NCI-H187 (cell line): ENCODE measurements at regions not wholly inside any gene's neighbourhood (a gene's known extent, or its start where the extent isn't known, plus 50 kb on each side); places are given as distances from the start of the nearest gene placed in this dataset.

Source experiments
- DNase-seq, 2 experiments: peaks; one replicate each; lab custom pipeline; 2025; lab: John Stamatoyannopoulos, UW

DNA sequence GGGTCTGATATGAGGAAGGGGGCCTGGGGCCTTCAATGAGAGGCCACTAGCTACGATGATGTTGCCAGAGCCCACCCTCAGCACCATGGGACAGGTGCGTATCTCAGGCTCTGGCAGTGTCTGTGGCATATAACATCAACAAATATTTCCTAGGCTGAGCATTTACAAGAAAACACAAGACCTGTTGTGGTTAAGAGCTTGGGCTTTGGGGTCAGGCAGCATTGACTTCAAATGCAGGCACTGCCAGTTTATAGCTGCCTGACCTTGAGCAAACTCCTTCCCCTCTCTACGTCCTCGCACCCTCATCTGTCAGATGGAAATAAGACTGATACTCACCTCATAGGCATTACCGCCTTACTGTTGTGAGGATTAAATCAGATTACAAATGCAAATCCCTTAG lies 156.0 kb downstream of the KATNAL1 start:
- no peak for DNase-seq

DNA sequence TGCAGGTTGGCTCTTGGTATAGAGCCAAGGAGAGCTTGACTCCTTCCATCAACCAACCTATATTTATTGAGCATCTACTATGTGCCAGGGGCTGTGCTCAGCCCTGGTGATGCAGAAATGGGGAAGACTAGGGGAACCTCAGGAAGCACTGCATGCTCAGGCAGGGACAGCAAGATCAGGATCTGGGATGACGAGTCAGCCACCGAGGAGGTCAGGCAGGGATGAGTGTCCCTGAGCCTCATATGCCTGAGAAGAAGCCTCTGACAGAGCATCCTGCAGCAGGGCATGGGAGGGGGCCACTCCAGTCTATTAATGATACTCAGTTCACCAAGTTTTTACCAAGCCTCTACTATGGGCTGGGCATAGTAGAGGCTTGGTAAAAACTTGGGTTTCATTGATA lies 158.1 kb downstream of the KATNAL1 start:
- DNase-seq: no peak

GRCh38 chr13:30148786-30149185 lies 158.6 kb downstream of the KATNAL1 start:
- DNase-seq: no peak

DNA sequence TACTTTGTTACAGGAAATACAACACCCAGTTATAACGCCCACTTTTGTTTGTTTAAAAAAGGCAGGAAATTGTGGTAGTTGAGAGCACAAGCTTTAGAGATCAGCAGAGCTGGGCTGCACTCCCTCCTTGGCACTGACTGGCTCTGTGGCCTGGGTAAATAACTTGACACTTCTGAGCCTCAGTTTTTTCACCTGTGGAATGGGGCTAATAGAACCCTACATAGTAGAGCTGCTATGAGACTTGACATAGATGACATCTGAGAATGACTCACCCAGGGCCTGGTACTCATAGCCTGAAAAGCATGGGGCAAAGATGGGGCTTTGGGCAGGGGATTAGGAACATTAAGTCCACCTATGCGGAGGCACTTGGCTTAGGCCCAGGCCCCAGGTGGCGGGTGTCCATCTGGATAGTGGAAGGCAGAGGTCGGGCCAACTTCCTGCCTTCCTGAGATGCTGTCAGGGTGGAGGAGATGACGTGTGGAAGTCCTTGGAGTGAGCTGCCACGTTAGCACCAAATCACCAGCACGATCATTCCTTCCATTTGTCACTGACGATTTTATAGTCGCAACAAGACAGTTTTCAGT lies 159.1 kb downstream of the KATNAL1 start:
- DNase-seq: no peak

DNA sequence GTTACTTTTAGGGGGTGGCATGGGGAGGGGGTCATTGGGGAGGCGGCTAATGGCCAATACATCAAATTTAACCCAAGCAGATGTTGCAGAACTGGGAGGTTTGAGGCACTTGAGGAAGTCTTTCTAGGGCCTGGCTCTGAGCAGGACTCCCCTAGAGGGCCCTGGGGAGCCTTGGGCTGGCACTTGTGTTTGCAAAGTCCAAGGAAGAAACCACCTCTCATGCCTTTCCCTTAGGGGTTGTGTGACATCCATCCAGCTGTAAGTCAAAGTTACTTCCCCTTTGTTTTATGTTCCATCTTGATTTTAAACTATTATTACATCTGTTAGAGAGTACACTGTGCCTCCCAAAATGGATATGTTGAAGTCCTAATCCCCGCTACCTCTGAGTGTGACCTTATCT lies 159.9 kb downstream of the KATNAL1 start:
- DNase-seq: no peak

DNA sequence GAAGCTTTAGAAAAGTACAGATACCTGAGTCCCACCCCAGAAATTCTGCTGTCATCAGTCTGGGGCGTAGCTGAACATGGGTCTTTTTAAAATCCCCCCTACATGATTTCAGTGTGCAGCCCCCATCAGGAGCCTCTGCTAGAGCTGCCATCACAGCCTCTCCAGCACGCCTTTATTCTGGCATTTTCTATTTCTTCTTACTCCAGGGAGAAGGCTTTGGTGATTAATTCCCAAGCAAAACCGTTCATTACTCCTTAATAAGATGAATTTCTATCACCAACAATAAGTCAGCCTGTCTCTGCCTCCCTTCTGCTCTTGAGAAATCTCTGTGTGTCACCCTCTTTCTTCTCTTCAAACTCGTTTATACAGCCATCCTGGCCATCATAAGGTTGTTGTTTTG lies 160.3 kb downstream of the KATNAL1 start:
- DNase-seq: no peak

GRCh38 chr13:30145709-30146367 lies 161.5 kb downstream of the KATNAL1 start:
- DNase-seq: no peak

GRCh38 chr13:30143666-30144400 lies 163.5 kb downstream of the KATNAL1 start:
- no peak for DNase-seq

DNA sequence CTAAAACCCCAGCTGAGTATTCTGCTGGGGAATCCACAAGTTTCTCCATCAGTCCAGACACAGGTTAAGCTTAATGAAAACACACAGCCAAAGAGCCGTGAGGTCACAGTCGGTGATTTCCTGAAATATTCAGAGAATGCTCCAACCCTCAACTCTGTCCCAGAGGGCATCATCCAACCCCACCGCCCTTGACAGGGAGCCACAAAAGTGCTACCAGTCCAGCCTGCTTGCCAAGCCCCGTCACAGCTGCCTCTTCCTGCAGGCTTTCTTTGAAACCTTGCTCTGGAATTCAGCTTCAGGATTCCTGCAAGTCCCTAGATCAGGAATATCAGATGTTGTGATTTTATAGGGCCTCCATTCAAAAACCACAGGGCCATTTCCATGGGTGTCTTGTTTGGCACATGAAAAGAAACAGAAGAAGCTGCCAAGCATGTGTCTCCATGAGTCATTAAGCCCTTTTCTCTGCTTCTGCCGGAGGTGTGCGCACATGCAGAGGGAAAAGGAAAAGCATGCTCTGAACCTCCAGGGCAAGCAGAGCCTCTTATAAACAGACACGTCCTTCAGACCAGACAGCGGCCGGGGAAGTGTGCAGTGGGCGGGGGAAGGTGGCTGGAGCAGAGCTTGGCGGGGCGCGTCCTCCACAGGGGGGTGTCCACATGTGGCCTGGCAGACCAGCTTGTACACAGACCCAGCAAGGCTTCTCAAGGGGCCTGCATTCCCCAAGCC lies 164.7 kb downstream of the KATNAL1 start:
- DNase-seq: no peak

- no peak for DNase-seq
Measured at GRCh38 chr13:30141775-30142485, 165.4 kb downstream of the KATNAL1 start.

DNA sequence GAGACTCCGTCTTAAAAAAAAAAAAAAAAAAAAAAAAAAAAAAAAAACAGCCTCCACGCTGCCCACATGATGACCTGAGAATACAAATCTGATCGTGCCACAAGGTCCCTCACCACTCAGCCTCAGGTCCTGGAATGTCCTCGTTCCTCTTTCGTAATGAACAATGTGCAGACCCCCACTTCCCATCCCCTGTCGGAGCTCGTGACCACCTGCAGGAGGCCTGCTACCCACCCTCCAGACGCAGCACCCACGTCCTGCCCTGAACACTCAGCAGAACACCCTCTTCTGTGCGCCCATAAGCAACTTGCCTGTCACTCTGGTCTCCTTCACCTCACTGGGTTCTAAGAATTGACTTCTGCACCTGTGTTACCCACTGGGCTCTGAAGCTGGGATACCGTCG lies 166.4 kb downstream of the KATNAL1 start:
- no peak for DNase-seq

GRCh38 chr13:30138511-30138910 lies 168.8 kb downstream of the KATNAL1 start:
- DNase-seq: no peak

GRCh38 chr13:30135868-30136267 lies 171.5 kb downstream of the KATNAL1 start:
- no peak for DNase-seq

DNA sequence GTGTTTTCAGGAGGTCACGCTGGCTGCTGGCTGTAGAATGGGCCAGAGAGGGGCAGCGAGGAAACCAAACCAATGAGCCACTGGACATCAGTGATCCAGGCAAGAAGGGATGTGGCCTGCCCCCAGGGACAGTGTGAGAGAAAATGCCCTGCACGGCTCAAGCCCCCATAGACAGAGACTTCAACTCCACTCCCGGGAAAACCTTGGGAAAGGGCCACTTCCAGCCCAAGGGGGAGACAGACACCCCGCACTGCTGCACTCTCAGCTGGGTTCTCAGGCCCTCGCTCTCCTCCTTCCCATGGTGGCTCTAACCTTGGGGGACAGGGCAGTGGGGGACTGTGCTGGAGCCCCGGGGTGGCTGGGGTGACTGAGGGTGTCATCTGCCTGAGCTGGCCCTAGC lies 172.0 kb downstream of the KATNAL1 start:
- DNase-seq: no peak

GRCh38 chr13:30134578-30134977 lies 172.8 kb downstream of the KATNAL1 start:
- DNase-seq: no peak

- no peak for DNase-seq
Measured at GRCh38 chr13:30133996-30134395, 173.4 kb downstream of the KATNAL1 start.

DNA sequence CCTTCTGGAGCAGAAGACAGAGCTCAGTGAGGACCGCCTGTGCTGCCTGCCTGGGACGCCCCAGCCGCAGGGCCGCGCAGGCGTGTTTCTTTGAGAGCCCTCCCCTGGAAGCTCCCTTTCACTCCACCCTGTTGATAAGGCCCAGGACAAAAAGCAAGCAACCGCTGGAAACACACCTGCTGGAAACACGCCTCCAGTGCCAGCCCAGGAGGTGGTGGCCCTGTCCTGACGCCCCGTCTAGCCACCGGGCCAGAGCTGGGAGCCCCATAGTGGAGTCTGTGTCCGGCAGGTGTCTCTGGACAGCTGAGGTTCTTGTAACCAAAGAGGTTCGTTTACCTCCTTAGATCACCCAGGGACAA lies 173.8 kb downstream of the KATNAL1 start:
- DNase-seq: no peak

DNA sequence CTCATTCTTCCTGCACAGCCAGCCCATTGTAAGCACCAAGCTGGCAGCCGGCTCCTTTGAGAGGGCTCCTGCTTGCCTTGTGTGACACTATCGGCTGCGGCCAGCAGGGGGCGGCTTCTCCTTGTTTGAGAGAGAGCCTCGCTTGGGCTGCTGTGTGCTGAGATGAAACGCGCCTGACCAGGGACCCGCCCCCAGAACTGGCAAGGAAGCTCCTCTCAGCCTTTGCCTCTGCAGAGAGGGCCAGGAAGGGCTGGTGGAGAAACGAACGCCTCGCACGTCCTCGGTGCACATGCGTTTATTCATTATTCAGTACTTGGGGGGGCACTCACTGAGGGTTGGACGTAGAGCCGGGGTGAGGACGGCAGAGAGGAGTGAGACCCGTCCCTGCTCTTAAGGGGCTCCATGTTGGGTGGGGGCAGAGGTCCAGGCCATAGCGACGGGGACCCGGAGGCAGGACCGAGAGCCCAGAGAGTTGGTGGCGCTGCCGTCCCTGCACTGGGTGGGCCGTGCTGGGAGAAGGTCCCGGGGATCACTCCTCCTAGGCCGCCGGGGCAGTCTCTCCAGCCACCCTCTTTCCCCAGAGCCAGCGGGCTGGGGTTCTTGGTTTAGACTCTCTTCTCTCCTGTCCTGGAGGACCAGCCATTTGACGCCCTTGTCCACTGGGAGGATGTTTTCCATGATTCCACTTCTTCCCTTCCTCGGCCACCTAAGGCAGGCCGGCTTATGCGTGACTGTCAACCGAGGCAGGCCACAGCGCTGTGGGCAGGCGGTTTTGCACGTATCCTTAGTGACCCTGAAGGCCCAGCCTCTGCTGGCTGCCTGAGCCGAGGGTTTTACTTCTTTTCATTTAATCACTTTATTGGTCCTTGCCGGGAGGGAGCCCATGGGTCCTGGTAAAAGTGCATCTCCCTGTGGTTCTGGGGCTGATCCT lies 174.5 kb downstream of the KATNAL1 start:
- peak; percentile 54 to 77 for DNase-seq

- no peak for DNase-seq
Measured at GRCh38 chr13:30129411-30129810, 177.9 kb downstream of the KATNAL1 start.

DNA sequence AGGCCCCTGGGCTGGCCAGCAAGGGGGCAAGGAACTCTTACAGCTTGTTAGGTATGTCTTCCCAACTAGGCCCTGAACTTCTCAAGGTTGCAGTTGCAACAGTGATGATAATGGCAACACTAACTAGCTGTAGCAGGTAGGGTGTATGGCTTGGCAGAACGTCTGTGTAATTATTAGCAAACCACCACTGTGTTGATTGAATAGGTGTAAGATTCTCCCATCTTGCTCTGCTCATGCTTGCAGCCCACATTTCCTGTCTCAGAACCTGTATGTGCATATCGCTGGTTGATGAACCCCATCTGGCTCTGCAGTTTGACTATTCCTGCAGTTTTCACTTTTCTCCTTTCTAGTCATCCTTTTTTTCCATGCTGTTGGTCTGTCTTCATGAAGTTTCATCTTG lies 178.8 kb downstream of the KATNAL1 start:
- no peak for DNase-seq

GRCh38 chr13:30128095-30128494 lies 179.3 kb downstream of the KATNAL1 start:
- DNase-seq: no peak
